Sigmoid colon (tissue), 4 donors: ENCODE measurements at regions not wholly inside any gene's neighbourhood (a gene's known extent, or its start where the extent isn't known, plus 50 kb on each side); places are given as distances from the start of the nearest gene placed in this dataset.
"Not testable (repeated sequence)": the region's sequence is repeated elsewhere in the genome, so short reads cannot be mapped to it uniquely, and the experiment has no call there.

Source experiments
- POLR2AphosphoS5 ChIP-seq, 4 donors: sonication (generic); formaldehyde crosslinking; IDR thresholded peaks; one replicate each; pipeline ENCODE4 v1.6.1; 2017; ENCODE audit warnings: antibody characterized with exemption in 4 of 4
- TF ChIP-seq, protein P1 (sequence below), 4 experiments: fragments of 450-650 bp in 3 of 4; fragments of 200-600 bp in 1 of 4; IDR thresholded peaks; one replicate each; pipeline ENCODE4 v1.5.1; 2016 to 2019; ENCODE audit warnings: antibody characterized with exemption in 4 of 4, mild to moderate bottlenecking in 3 of 4, moderate library complexity in 2 of 4

DNA sequence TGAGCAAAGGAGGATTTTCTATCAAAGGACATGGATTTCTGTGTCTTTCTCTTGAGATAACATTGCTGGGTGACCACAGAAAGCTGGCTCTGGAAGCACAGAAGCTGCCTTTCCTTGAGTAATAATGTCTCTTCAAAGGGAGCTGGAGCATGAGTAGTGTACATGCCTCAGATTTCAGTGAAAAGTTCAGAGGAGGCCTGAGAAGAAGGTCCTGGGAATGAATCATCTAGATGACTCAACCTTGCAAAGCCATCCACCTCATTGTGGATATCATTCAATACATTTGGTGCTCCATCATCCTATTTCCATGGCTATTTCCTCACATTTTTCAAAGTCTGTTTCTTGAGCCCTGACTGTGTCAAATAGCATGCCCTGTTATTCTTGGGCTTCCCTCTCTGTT lies 125.6 kb upstream of the POTEB2 start:
- TF ChIP-seq POLR2AphosphoS5 (IDR thresholded peaks at IDR 0.05) = not testable (repeated sequence)
- TF ChIP-seq, protein P1, sequence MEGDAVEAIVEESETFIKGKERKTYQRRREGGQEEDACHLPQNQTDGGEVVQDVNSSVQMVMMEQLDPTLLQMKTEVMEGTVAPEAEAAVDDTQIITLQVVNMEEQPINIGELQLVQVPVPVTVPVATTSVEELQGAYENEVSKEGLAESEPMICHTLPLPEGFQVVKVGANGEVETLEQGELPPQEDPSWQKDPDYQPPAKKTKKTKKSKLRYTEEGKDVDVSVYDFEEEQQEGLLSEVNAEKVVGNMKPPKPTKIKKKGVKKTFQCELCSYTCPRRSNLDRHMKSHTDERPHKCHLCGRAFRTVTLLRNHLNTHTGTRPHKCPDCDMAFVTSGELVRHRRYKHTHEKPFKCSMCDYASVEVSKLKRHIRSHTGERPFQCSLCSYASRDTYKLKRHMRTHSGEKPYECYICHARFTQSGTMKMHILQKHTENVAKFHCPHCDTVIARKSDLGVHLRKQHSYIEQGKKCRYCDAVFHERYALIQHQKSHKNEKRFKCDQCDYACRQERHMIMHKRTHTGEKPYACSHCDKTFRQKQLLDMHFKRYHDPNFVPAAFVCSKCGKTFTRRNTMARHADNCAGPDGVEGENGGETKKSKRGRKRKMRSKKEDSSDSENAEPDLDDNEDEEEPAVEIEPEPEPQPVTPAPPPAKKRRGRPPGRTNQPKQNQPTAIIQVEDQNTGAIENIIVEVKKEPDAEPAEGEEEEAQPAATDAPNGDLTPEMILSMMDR (IDR thresholded peaks at IDR 0.05) = not testable (repeated sequence)
